Esophagus muscularis mucosa (tissue), 4 donors: ENCODE measurements at regions not wholly inside any gene's neighbourhood (a gene's known extent, or its start where the extent isn't known, plus 50 kb on each side); places are given as distances from the start of the nearest gene placed in this dataset.

ENCODE experiments used
- DNase-seq: peaks from one replicate; pipeline ENCODE4 v3.0.0-alpha.2; 2017; ENCODE audit errors: extremely low spot score
- H3K27ac ChIP-seq, 4 donors: fragments of 200-600 bp; sonication (generic); replicated peaks in 1 of 4; 1 replicate in 3 of 4; 2 replicates in 1 of 4; pipeline ENCODE4 v1.5.1; 2016 to 2019; ENCODE audit warnings: mild to moderate bottlenecking in 1 of 4
- H3K27me3 ChIP-seq, 4 donors: fragments of 200-600 bp; sonication (generic); one replicate each; pipeline versions ENCODE4 v1.5.1 to v1.6.0; 2016 to 2019
- H3K36me3 ChIP-seq, 4 donors: fragments of 200-600 bp; sonication (generic); one replicate each; pipeline ENCODE4 v1.5.1; 2016 to 2019
- H3K4me1 ChIP-seq, 4 donors: fragments of 200-600 bp; sonication (generic); one replicate each; pipeline ENCODE4 v1.5.1; 2016 to 2019
- H3K4me3 ChIP-seq, 4 donors: fragments of 200-600 bp; sonication (generic); 1 replicate in 2 of 4; 2 replicates in 2 of 4; pipeline ENCODE4 v1.5.1; 2016 to 2019; ENCODE audit warnings: mild to moderate bottlenecking in 4 of 4, moderate library complexity in 1 of 4
- H3K9me3 ChIP-seq, 4 donors: fragments of 200-600 bp; sonication (generic); 1 replicate in 3 of 4; 2 replicates in 1 of 4; pipeline ENCODE4 v1.5.1; 2016 to 2019
- CTCF ChIP-seq, 3 experiments: fragments of 200-600 bp in 2 of 3; fragments of 450-650 bp in 1 of 3; sonication (generic) in 2 of 3; IDR thresholded peaks; one replicate each; pipeline ENCODE4 v1.5.1; 2017 to 2019; ENCODE audit warnings: antibody characterized with exemption in 3 of 3, mild to moderate bottlenecking in 2 of 3, moderate library complexity in 1 of 3
- EP300 ChIP-seq: sonication (generic); formaldehyde crosslinking; IDR thresholded peaks from one replicate; pipeline ENCODE4 v1.6.1; 2017; ENCODE audit warnings: antibody characterized with exemption
- POLR2A ChIP-seq: fragments of 450-650 bp; IDR thresholded peaks from one replicate; pipeline ENCODE4 v1.6.1; 2017; ENCODE audit warnings: antibody characterized with exemption, moderate library complexity, mild to moderate bottlenecking, low read depth
- POLR2AphosphoS5 ChIP-seq, 2 donors: sonication (generic); formaldehyde crosslinking; IDR thresholded peaks; one replicate each; pipeline ENCODE4 v1.6.1; 2017; ENCODE audit warnings: antibody characterized with exemption in 2 of 2
- WGBS: methylation state at CpG from one replicate; pipeline ENCODE4 v1.1.5; 2018; 5-methylcytosine and 5-hydroxymethylcytosine counted together
- intact Hi-C: fragments of 100-400 bp; cut with DNase I; formaldehyde crosslinking; loops from one replicate; pipeline ENCODE4 v1.15.1; 2023

- H3K4me3 ChIP-seq = no peak overlapping the region
- 92% methylated on average over 2 of the region's 2 CpGs for WGBS
- intact Hi-C loops = no loop called here
Measured at GRCh38 chr6:140747114-140747513, 1372.7 kb upstream of the CITED2 start.

GRCh38 chr6:140744659-140745320 lies 1370.3 kb upstream of the CITED2 start:
- no peak for DNase-seq
- no peaks in the 10 kb centered on the region for H3K27me3 ChIP-seq
- no peaks in the 10 kb centered on the region for H3K4me1 ChIP-seq
- WGBS = 93% methylated on average over 2 of the region's 2 CpGs
- no peak overlapping the region for H3K27ac ChIP-seq
- H3K9me3 ChIP-seq = peaks cover 0 to 5% (median 0%) of the 10 kb centered on the region in 4 donors
- TF ChIP-seq POLR2AphosphoS5 (IDR thresholded peaks at IDR 0.05) (no peak), CTCF (IDR thresholded peaks at IDR 0.05) (no peak), EP300 (no peak), POLR2A (no peak)
- intact Hi-C loops = no loop called here
- H3K36me3 ChIP-seq = no peaks in the 10 kb centered on the region
- no peak overlapping the region for H3K4me3 ChIP-seq

More at GRCh38 chr6:140747114-140747513, 1372.7 kb upstream of the CITED2 start:
- no peak for DNase-seq
- Histone ChIP-seq H3K27me3 (no peaks in the 10 kb centered on the region), H3K4me1 (no peaks in the 10 kb centered on the region), H3K9me3 (peaks cover 0 to 5% (median 0%) of the 10 kb centered on the region in 4 donors), H3K27ac (no peak overlapping the region), H3K36me3 (no peaks in the 10 kb centered on the region)
- TF ChIP-seq POLR2AphosphoS5 (IDR thresholded peaks at IDR 0.05) = no peak
- TF ChIP-seq POLR2A = no peak
- TF ChIP-seq EP300 = no peak
- no peak for TF ChIP-seq CTCF (IDR thresholded peaks at IDR 0.05)

GRCh38 chr6:140736231-140736630 lies 1361.8 kb upstream of the CITED2 start:
- Histone ChIP-seq H3K36me3 (no peaks in the 10 kb centered on the region), H3K27me3 (no peaks in the 10 kb centered on the region), H3K4me1 (peaks cover 2 to 19% (median 13%) of the 10 kb centered on the region in 4 donors), H3K9me3 (no peaks in the 10 kb centered on the region), H3K27ac (no peak overlapping the region), H3K4me3 (no peak overlapping the region)
- intact Hi-C loops = no loop called here
- DNase-seq = no peak
- no peak for TF ChIP-seq CTCF (IDR thresholded peaks at IDR 0.05)
- no peak for TF ChIP-seq POLR2AphosphoS5 (IDR thresholded peaks at IDR 0.05)
- TF ChIP-seq POLR2A = no peak
- no peak for TF ChIP-seq EP300

GRCh38 chr6:140732991-140733390 lies 1358.5 kb upstream of the CITED2 start:
- H3K27ac ChIP-seq = no peak overlapping the region
- H3K27me3 ChIP-seq = no peaks in the 10 kb centered on the region
- no peaks in the 10 kb centered on the region for H3K36me3 ChIP-seq
- no peaks in the 10 kb centered on the region for H3K9me3 ChIP-seq
- intact Hi-C loops = no loop called here
- TF ChIP-seq POLR2A (no peak), EP300 (no peak), CTCF (IDR thresholded peaks at IDR 0.05) (no peak), POLR2AphosphoS5 (IDR thresholded peaks at IDR 0.05) (no peak)
- H3K4me3 ChIP-seq = no peak overlapping the region
- no peak for DNase-seq
- WGBS = 58% methylated on average over 2 of the region's 2 CpGs
- H3K4me1 ChIP-seq = peaks cover 2 to 19% (median 13%) of the 10 kb centered on the region in 4 donors

- H3K9me3 ChIP-seq = no peaks in the 10 kb centered on the region
- no peak for DNase-seq
- intact Hi-C loops = no loop called here
Measured at GRCh38 chr6:140732155-140732554, 1357.7 kb upstream of the CITED2 start.

More at GRCh38 chr6:140732155-140732554, 1357.7 kb upstream of the CITED2 start:
- 83% methylated on average over 2 of the region's 2 CpGs for WGBS
- Histone ChIP-seq H3K27me3 (no peaks in the 10 kb centered on the region), H3K4me3 (no peak overlapping the region), H3K27ac (no peak overlapping the region), H3K4me1 (peaks cover 2 to 19% (median 13%) of the 10 kb centered on the region in 4 donors), H3K36me3 (no peaks in the 10 kb centered on the region)
- TF ChIP-seq CTCF (IDR thresholded peaks at IDR 0.05) (no peak), POLR2A (no peak), EP300 (no peak), POLR2AphosphoS5 (IDR thresholded peaks at IDR 0.05) (no peak)
